HepG2 (cell line): ENCODE measurements at regions not wholly inside any gene's neighbourhood (a gene's known extent, or its start where the extent isn't known, plus 50 kb on each side); places are given as distances from the start of the nearest gene placed in this dataset.

Experiments
- ATAC-seq: fragments of 200-7000 bp; cut with Tn5 transposase; 3 replicates; pipeline ENCODE4 v1.9.1; 2020; ENCODE audit warnings: mild to moderate bottlenecking, moderate library complexity
- BruUV-seq: library from RNA; stranded (reverse); fragments of 400-500 nt; replicated peaks from 2 replicates; lab custom pipeline; 2021; lab: Mats Ljungman, UMichigan
- CTCF ChIA-PET: fragments of 300-600 bp; formaldehyde crosslinking; extraction: SDS; loops from one replicate; lab custom pipeline; 2021; ENCODE audit warnings: low total read pairs, inconsistent platforms, low intra/inter-chr PET ratio; lab: Yijun Ruan, JAX
- POLR2A ChIA-PET: fragments of 350-600 bp; sonication (Branson Sonifier 250); formaldehyde crosslinking; loops from one replicate; lab custom pipeline; 2020; ENCODE audit warnings: antibody characterized with exemption, inconsistent platforms; lab: Yijun Ruan, JAX
- DNase-seq: peaks from one replicate; pipeline ENCODE4 v3.0.0-alpha.2; 2015; ENCODE audit warnings: low spot score
- FAIRE-seq: peaks from 3 replicates; lab custom pipeline; 2011; peaks lifted over from hg19 to GRCh38; lab: Jason Lieb, UNC
- H2AFZ ChIP-seq: one replicate; pipeline ENCODE4 v1.6.1; 2011; ENCODE audit warnings: low read length, inconsistent platforms
- H3K27ac ChIP-seq: fragments of 300-600 bp; 3 replicates; pipeline ENCODE4 v1.8.0; 2011; ENCODE audit warnings: mixed run types, mild to moderate bottlenecking, mixed read lengths, low read length, inconsistent platforms; ENCODE audit not compliant: insufficient read depth; ENCODE audit errors: extremely low read length
- H3K27me3 ChIP-seq, 2 experiments: fragments of 200-600 bp in 1 of 2; 2 replicates in 1 of 2; 3 replicates in 1 of 2; pipeline versions ENCODE4 v1.6.0 to v1.8.0; 2011; ENCODE audit warnings: low read length in 2 of 2, mild to moderate bottlenecking in 2 of 2, moderate library complexity in 2 of 2, inconsistent platforms in 1 of 2; ENCODE audit not compliant: insufficient read depth in 2 of 2, control insufficient read depth in 1 of 2
- H3K36me3 ChIP-seq, 2 experiments: fragments of 200-600 bp in 1 of 2; replicated peaks in 1 of 2; 2 replicates in 1 of 2; 3 replicates in 1 of 2; pipeline versions ENCODE4 v1.5.1 to v1.8.0; 2011; ENCODE audit warnings: low read length in 2 of 2, inconsistent platforms in 1 of 2; ENCODE audit not compliant: insufficient read depth in 2 of 2, control insufficient read depth in 1 of 2
- H3K4me1 ChIP-seq: 2 replicates; pipeline ENCODE4 v1.5.1; 2012; ENCODE audit warnings: low read length, inconsistent platforms; ENCODE audit not compliant: insufficient read depth
- H3K4me2 ChIP-seq: 2 replicates; pipeline ENCODE4 v1.6.0; 2011; ENCODE audit warnings: low read depth, low read length, inconsistent platforms
- H3K4me3 ChIP-seq, 3 experiments: fragments of 200-600 bp in 1 of 3; sonication (generic), shearing (Covaris generic) in 1 of 3; replicated peaks in 1 of 3; 2 replicates each; pipeline ENCODE4 v1.5.1; 2011 to 2016; ENCODE audit warnings: low read length in 3 of 3, inconsistent platforms in 2 of 3, low read depth in 2 of 3, mild to moderate bottlenecking in 2 of 3, control low read depth in 1 of 3, mixed read lengths in 1 of 3; ENCODE audit not compliant: insufficient read depth in 1 of 3
- H3K79me2 ChIP-seq: one replicate; pipeline ENCODE4 v1.6.1; 2011; ENCODE audit warnings: low read length, inconsistent platforms; ENCODE audit not compliant: insufficient read depth
- H3K9ac ChIP-seq: 2 replicates; pipeline ENCODE4 v1.6.0; 2011; ENCODE audit warnings: mild to moderate bottlenecking, low read depth, low read length, inconsistent platforms; ENCODE audit not compliant: insufficient read depth
- H3K9me3 ChIP-seq: 2 replicates; pipeline ENCODE4 v1.5.1; 2012; ENCODE audit warnings: mild to moderate bottlenecking, low read length
- H4K20me1 ChIP-seq: 2 replicates; pipeline ENCODE4 v1.6.0; 2011; ENCODE audit warnings: inconsistent platforms, mild to moderate bottlenecking, low read length, moderate library complexity; ENCODE audit not compliant: insufficient read depth
- HNF4G ChIP-seq, 2 experiments: sonication (generic) in 1 of 2; formaldehyde crosslinking in 1 of 2; IDR thresholded peaks; 2 replicates each; pipeline versions ENCODE4 v1.4.0 to v1.6.1; 2011 to 2020; ENCODE audit warnings: borderline replicate concordance in 2 of 2, low read depth in 2 of 2, mild to moderate bottlenecking in 2 of 2, low read length in 1 of 2, missing genetic modification reagents in 1 of 2, moderate library complexity in 1 of 2
- PITX1 ChIP-seq: sonication (generic); formaldehyde crosslinking; IDR thresholded peaks from 2 replicates; pipeline ENCODE4 v1.5.1; 2020; ENCODE audit warnings: mild to moderate bottlenecking, missing genetic modification reagents
- RBM39 ChIP-seq: fragments of 200-400 bp; formaldehyde crosslinking; IDR thresholded peaks from one replicate; pipeline ENCODE4 v1.6.1; 2018; ENCODE audit warnings: antibody characterized with exemption, mild to moderate bottlenecking, low read depth, low read length; ENCODE audit not compliant: poor library complexity, severe bottlenecking
- RCOR2 ChIP-seq: IDR thresholded peaks from 2 replicates; pipeline ENCODE4 v1.6.1; 2016; ENCODE audit warnings: missing biosample characterization, missing genetic modification reagents
- SIX4 ChIP-seq: sonication (generic); formaldehyde crosslinking; IDR thresholded peaks from 2 replicates; pipeline ENCODE4 v1.4.0; 2020; ENCODE audit warnings: missing genetic modification reagents
- SP4 ChIP-seq: sonication (generic); formaldehyde crosslinking; IDR thresholded peaks from 2 replicates; pipeline ENCODE4 v1.8.1; 2023; ENCODE audit warnings: mild to moderate bottlenecking, missing genetic modification reagents
- THAP11 ChIP-seq: IDR thresholded peaks from 2 replicates; pipeline ENCODE4 v1.6.1; 2016; ENCODE audit warnings: missing biosample characterization, missing genetic modification reagents
- UBTF ChIP-seq: sonication (generic); formaldehyde crosslinking; IDR thresholded peaks from 2 replicates; pipeline ENCODE4 v1.4.0; 2020; ENCODE audit warnings: mild to moderate bottlenecking, missing genetic modification reagents
- ZBTB25 ChIP-seq: IDR thresholded peaks from 2 replicates; pipeline ENCODE4 v1.6.1; 2018; ENCODE audit warnings: missing genetic modification reagents
- ZNF276 ChIP-seq: sonication (generic); formaldehyde crosslinking; IDR thresholded peaks from 2 replicates; pipeline ENCODE4 v1.4.0; 2020; ENCODE audit warnings: mild to moderate bottlenecking, low read depth, missing genetic modification reagents
- ZNF280D ChIP-seq: sonication (generic); formaldehyde crosslinking; IDR thresholded peaks from 2 replicates; pipeline ENCODE4 v1.5.1; 2020; ENCODE audit warnings: mild to moderate bottlenecking, missing genetic modification reagents
- ZNF432 ChIP-seq: sonication (generic); formaldehyde crosslinking; IDR thresholded peaks from 2 replicates; pipeline ENCODE4 v1.5.0; 2020; ENCODE audit warnings: missing genetic modification reagents, mild to moderate bottlenecking, borderline replicate concordance
- ZNF577 ChIP-seq: sonication (generic); formaldehyde crosslinking; IDR thresholded peaks from 2 replicates; pipeline ENCODE4 v1.4.0; 2020; ENCODE audit warnings: mild to moderate bottlenecking, low read depth, missing genetic modification reagents, borderline replicate concordance
- ZNF776 ChIP-seq: sonication (generic); formaldehyde crosslinking; IDR thresholded peaks from 2 replicates; pipeline ENCODE4 v1.4.0; 2020; ENCODE audit warnings: mild to moderate bottlenecking, missing genetic modification reagents
- WGBS: methylation state at CpG from one replicate; pipeline ENCODE4 v1.1.6; 2017; ENCODE audit warnings: low lambda C conversion rate; 5-methylcytosine and 5-hydroxymethylcytosine counted together
- in situ Hi-C: cut with HindIII; loops from 2 replicates; pipeline ENCODE4 v1.10.0; 2017; ENCODE audit warnings: low pct_unique_long_range_greater_than_20kb; ENCODE audit not compliant: extremely low pct_ligation_motif_present
- intact Hi-C: fragments of 100-400 bp; cut with micrococcal nuclease; formaldehyde crosslinking; loops from one replicate; pipeline ENCODE4 v1.10.0; 2022; ENCODE audit not compliant: unreplicated experiment

GRCh38 chr2:180158961-180159360 lies 151.9 kb upstream of the CWC22 start:
- CTCF ChIA-PET, result no interaction called here
- in situ Hi-C loops (no loop called here), intact Hi-C loops (no loop called here)
- POLR2A ChIA-PET, result no interaction called here
- Histone ChIP-seq H3K9me3 (no peaks in the 10 kb centered on the region), H3K4me1 (no peaks in the 10 kb centered on the region), H3K4me3 (no peak overlapping the region), H2AFZ (no peak overlapping the region), H3K9ac (no peak overlapping the region), H3K27ac (no peak overlapping the region), H4K20me1 (no peaks in the 10 kb centered on the region), H3K4me2 (no peak overlapping the region), H3K36me3 (no peaks in the 10 kb centered on the region), H3K27me3 (no peaks in the 10 kb centered on the region), H3K79me2 (no peaks in the 10 kb centered on the region)
- TF ChIP-seq ZNF280D (no peak), SP4 (CRISPR knock-in tag) (no peak), RBM39 (no peak), THAP11 (no peak), ZBTB25 (CRISPR knock-in tag) (no peak), PITX1 (CRISPR knock-in tag) (no peak), ZNF776 (CRISPR knock-in tag) (no peak), UBTF (no peak), ZNF432 (no peak), ZNF276 (no peak), ZNF577 (CRISPR knock-in tag) (no peak), HNF4G (IDR thresholded peaks at IDR 0.05; ENCODE audit: borderline replicate concordance, low read depth, low read length) (no peak), HNF4G (CRISPR knock-in tag; IDR thresholded peaks at IDR 0.05; ENCODE audit: borderline replicate concordance, low read depth) (no peak), RCOR2 (CRISPR knock-in tag) (no peak), SIX4 (CRISPR knock-in tag) (no peak)
- BruUV-seq, result no TSS peak
- ATAC-seq (no peak), FAIRE-seq (no peak), DNase-seq (no peak)
- 3% methylated on average over 2 of the region's 2 CpGs for WGBS
